ENCODE measurements at regions not wholly inside any gene's neighbourhood (a gene's known extent, or its start where the extent isn't known, plus 50 kb on each side); places are given as distances from the start of the nearest gene placed in this dataset.

- Histone ChIP-seq H3K4me2 (ENCODE audit: insufficient read depth, low read length) (no peak overlapping the region), H3K27ac (ENCODE audit: extremely low read depth, low read depth, low read length) (no peak overlapping the region), H2AFZ (ENCODE audit: low read depth, low read length) (no peak overlapping the region), H3K79me2 (ENCODE audit: control insufficient read depth, insufficient read depth, low read length) (no peaks in the 10 kb centered on the region), H4K20me1 (replicated peaks; ENCODE audit: control insufficient read depth, insufficient read depth, low read length) (no peaks in the 10 kb centered on the region), H3K27me3 (ENCODE audit: control insufficient read depth in 2 of 2, insufficient read depth in 2 of 2, low read length in 2 of 2) (peaks cover 5 to 34% of the 10 kb centered on the region in 2 experiments; a peak in 2 of 5 replicates), H3K9me3 (replicated peaks; ENCODE audit: control insufficient read depth, insufficient read depth, low read depth, low read length) (no peaks in the 10 kb centered on the region), H3K4me3 (no peak overlapping the region), H3K4me1 (replicated peaks in 1 of 2; ENCODE audit: control insufficient read depth in 2 of 2, insufficient read depth in 2 of 2, low read length in 2 of 2) (no peaks in the 10 kb centered on the region; a peak in 1 of 5 replicates), H3K9ac (ENCODE audit: insufficient read depth in 1 of 2, low read depth in 2 of 2, low read length in 2 of 2) (no peak overlapping the region), H3K9me1 (ENCODE audit: control insufficient read depth, insufficient read depth, low read length) (no peaks in the 10 kb centered on the region), H3K36me3 (ENCODE audit: control insufficient read depth, insufficient read depth, low read length) (no peaks in the 10 kb centered on the region)
- 12% methylated on average over 3 of the region's 3 CpGs for WGBS (ENCODE audit: insufficient coverage, low coverage, missing lambda C conversion rate)
- intact Hi-C loops (cut with micrococcal nuclease) = no loop called here
- FAIRE-seq = no peak
- in situ Hi-C loops (cut with MboI) = no loop called here
- CTCF ChIA-PET (ENCODE audit: low intra/inter-chr PET ratio) = interaction anchor here (0.6 kb wide), 1 partner anchor 367 kb away, joined by 3 read pairs; no protein-coding TSS in a partner anchor
- BruUV-seq (replicated peaks) = no TSS peak
- ATAC-seq = no peak
- DNase-seq (ENCODE audit: extremely low read depth in 1 of 4, low spot score in 3 of 4) = no peak
- POLR2A ChIA-PET = interaction anchor here (0.6 kb wide), 1 partner anchor 13 kb away, joined by 3 read pairs; no protein-coding TSS in a partner anchor
- TF ChIP-seq, protein P1, sequence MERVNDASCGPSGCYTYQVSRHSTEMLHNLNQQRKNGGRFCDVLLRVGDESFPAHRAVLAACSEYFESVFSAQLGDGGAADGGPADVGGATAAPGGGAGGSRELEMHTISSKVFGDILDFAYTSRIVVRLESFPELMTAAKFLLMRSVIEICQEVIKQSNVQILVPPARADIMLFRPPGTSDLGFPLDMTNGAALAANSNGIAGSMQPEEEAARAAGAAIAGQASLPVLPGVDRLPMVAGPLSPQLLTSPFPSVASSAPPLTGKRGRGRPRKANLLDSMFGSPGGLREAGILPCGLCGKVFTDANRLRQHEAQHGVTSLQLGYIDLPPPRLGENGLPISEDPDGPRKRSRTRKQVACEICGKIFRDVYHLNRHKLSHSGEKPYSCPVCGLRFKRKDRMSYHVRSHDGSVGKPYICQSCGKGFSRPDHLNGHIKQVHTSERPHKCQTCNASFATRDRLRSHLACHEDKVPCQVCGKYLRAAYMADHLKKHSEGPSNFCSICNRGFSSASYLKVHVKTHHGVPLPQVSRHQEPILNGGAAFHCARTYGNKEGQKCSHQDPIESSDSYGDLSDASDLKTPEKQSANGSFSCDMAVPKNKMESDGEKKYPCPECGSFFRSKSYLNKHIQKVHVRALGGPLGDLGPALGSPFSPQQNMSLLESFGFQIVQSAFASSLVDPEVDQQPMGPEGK (CRISPR knock-in tag; IDR thresholded peaks at IDR 0.05; ENCODE audit: borderline replicate concordance) = no peak
- TF ChIP-seq SNIP1 (IDR thresholded peaks at IDR 0.05; ENCODE audit: low read depth) (no peak), CBX8 (IDR thresholded peaks at IDR 0.05; ENCODE audit: borderline replicate concordance, extremely low read depth, low read depth, low read length, poor library complexity, severe bottlenecking) (no peak), FOSL1 (tag; conservative IDR thresholded peaks at IDR 0.05) (peak; percentile 26; the same call in 1 of the 2 replicates), TEAD2 (tag; IDR thresholded peaks at IDR 0.05) (no peak), ZBTB12 (CRISPR knock-in tag; IDR thresholded peaks at IDR 0.05) (no peak), ZNF766 (CRISPR knock-in tag; conservative IDR thresholded peaks at IDR 0.05) (no peak), PCBP1 (IDR thresholded peaks at IDR 0.05; ENCODE audit: low read depth, low read length, poor library complexity, severe bottlenecking) (no peak)
Measured at GRCh38 chr2:174662459-174662858, 64.9 kb upstream of the WIPF1 start.
